Esophagus squamous epithelium (tissue), 4 donors: ENCODE measurements at regions not wholly inside any gene's neighbourhood (a gene's known extent, or its start where the extent isn't known, plus 50 kb on each side); places are given as distances from the start of the nearest gene placed in this dataset.

Source experiments
- POLR2A ChIP-seq, 4 donors: fragments of 450-650 bp; IDR thresholded peaks; one replicate each; pipeline ENCODE4 v1.6.1; 2017; ENCODE audit warnings: antibody characterized with exemption in 4 of 4, mild to moderate bottlenecking in 4 of 4, moderate library complexity in 3 of 4
- TF ChIP-seq, protein P1 (sequence below), 6 experiments: fragments of 450-650 bp in 4 of 6; fragments of 200-600 bp in 2 of 6; sonication (generic) in 2 of 6; IDR thresholded peaks; one replicate each; pipeline ENCODE4 v1.5.1; 2016 to 2019; ENCODE audit warnings: antibody characterized with exemption in 6 of 6, mild to moderate bottlenecking in 4 of 6, moderate library complexity in 4 of 6

GRCh38 chr5:67494186-67494855 is 297.7 kb upstream of the CD180 start:
- TF ChIP-seq, protein P1, sequence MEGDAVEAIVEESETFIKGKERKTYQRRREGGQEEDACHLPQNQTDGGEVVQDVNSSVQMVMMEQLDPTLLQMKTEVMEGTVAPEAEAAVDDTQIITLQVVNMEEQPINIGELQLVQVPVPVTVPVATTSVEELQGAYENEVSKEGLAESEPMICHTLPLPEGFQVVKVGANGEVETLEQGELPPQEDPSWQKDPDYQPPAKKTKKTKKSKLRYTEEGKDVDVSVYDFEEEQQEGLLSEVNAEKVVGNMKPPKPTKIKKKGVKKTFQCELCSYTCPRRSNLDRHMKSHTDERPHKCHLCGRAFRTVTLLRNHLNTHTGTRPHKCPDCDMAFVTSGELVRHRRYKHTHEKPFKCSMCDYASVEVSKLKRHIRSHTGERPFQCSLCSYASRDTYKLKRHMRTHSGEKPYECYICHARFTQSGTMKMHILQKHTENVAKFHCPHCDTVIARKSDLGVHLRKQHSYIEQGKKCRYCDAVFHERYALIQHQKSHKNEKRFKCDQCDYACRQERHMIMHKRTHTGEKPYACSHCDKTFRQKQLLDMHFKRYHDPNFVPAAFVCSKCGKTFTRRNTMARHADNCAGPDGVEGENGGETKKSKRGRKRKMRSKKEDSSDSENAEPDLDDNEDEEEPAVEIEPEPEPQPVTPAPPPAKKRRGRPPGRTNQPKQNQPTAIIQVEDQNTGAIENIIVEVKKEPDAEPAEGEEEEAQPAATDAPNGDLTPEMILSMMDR (IDR thresholded peaks at IDR 0.05): no peak
- no peak for TF ChIP-seq POLR2A (IDR thresholded peaks at IDR 0.05)
